Cerebellar cortex (tissue), 1 donor: ENCODE measurements at regions not wholly inside any gene's neighbourhood (a gene's known extent, or its start where the extent isn't known, plus 50 kb on each side); places are given as distances from the start of the nearest gene placed in this dataset.
"Not testable (repeated sequence)": the region's sequence is repeated elsewhere in the genome, so short reads cannot be mapped to it uniquely, and the experiment has no call there.

ENCODE experiments used
- DNase-seq: peaks from one replicate; pipeline ENCODE4 v3.0.0-alpha.2; 2015; ENCODE audit warnings: low spot score

DNA sequence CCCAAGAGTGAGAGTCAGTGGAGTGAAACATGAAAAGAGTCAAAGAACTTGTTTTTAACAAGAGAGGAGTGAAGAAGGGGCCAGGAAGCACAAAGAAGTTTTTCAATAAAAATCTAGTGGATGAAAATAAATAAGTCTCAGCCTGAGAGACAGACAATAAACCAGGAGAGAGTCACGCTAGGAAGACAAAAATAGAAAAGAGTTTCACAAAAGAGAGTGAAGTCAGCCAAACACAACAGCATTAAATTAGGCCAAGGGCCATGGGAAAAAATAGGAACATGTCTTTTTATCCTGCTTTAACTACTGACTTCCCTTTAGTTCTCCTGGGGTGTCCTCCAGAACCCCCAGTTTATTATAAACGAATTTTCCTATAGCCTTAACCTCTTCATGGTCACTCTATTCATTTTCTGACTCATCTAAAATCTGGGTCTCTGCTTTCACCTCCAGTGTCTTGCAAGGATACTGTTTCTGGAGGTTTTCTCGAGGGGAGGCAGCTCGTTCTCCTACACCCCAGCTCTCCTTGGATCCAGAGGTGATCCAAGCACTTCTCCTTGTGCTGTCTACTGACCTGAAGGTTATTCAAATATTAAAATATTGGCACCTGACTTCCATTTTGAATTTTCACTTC lies 571.5 kb upstream of the PPP2R3A start:
- DNase-seq = no peak

GRCh38 chr3:135412475-135412874 lies 553.1 kb upstream of the PPP2R3A start:
- DNase-seq = peak; percentile 1

DNA sequence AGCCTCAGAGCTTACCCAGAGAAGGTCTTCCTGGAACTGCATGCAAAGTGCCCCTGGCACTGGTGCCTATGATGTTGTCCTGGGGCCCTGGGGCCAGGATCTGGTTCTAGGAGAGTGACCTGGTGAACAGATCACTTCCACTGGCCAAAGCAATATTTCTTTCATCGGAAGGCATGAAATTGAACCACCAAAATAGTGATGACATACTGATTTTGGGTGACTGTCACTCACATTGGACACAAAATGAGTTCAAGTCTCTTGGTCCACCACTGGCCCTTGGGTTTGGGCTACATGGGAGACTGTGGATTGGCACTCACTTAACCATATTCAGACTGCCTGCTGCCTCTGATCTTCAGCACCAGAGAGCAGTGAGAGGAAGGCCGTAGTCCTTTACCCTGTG lies 549.3 kb upstream of the PPP2R3A start:
- DNase-seq = no peak

DNA sequence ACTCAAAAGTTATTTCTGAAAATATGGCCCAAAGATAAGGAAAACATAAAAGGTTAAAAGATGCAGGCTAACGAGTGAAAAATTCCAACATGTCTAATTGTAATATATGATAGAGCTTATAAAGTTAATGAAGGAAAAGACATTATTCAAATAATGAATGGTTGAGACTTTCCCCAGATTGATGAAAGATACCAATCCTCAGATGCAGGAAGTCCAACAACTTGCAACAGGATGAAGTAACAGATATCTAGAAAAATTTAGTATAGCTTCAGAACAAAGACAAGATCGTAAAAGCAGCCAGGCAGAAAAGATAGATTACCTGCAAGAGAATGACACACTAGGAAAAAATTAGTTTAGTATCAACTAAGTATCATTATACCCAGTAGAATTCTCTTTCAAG lies 546.4 kb upstream of the PPP2R3A start:
- DNase-seq = no peak

GRCh38 chr3:135426508-135426907 lies 539.0 kb upstream of the PPP2R3A start:
- no peak for DNase-seq

- no peak for DNase-seq
These were observed 533.1 kb upstream of the PPP2R3A start for GRCh38 chr3:135432402-135432801.

DNA sequence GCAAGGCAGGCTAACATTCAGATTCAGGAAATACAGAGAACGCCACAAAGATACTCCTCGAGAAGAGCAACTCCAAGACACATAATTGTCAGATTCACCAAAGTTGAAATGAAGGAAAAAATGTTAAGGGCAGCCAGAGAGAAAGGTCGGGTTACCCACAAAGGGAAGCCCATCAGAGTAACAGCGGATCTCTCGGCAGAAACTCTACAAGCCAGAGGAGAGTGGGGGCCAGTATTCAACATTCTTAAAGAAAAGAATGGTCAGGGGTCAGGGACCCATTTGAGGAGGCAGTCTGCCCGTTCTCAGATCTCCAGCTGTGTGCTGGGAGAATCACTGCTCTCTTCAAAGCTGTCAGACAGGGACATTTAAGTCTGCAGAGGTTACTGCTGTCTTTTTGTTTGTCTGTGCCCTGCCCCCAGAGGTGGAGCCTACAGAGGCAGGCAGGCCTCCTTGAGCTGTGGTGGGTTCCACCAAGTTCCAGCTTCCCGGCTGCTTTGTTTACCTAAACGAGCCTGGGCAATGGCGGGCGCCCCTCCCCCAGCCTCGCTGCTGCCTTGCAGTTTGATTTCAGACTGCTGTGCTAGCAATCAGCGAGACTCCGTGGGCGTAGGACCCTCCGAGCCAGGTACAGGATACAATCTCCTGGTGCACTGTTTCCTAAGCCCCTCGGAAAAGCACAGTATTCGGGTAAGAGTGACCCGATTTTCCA lies 526.5 kb upstream of the PPP2R3A start:
- not testable (repeated sequence) for DNase-seq

GRCh38 chr3:135439632-135440031 lies 525.9 kb upstream of the PPP2R3A start:
- not testable (repeated sequence) for DNase-seq

DNA sequence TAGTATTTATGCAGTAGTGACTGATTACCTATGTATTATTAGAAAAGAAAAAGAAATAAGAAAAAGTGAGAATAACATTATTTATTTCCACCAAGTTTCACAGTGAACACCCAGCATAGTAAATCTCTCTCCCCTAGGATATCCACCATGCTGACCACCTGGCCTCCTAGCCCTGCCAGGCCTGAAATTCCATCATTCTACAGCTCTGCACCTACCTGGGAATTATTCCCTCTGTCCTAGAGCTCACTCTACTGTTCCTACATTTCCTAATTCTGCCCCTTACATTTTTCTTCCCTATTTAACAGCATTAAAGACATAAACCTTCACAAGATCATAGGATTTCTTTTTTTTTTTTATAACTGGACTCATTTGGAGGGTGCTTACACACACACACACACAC lies 525.3 kb upstream of the PPP2R3A start:
- peak; percentile 31 for DNase-seq

GRCh38 chr3:135440746-135441145 lies 524.8 kb upstream of the PPP2R3A start:
- no peak for DNase-seq

- DNase-seq = no peak
These were observed 521.5 kb upstream of the PPP2R3A start for GRCh38 chr3:135444058-135444457.

DNA sequence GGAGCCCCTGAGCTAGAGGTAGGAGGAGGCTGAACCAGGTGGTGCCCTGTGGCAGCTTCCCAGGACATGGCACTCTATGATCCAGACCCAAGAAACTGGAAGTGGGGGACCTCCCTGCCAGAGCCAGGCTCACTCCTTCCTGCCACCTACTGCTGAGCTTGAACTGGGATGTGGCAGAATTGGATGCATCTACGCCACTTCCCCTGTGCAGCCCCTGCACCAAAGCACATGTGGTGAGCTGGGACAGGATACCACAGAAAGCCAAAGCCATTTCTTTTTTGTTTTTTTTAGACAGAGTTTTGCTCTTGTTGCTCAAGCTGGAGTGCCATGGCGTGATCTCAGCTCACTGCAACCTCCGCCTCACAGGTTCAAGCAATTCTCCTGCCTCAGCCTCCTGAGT lies 518.0 kb upstream of the PPP2R3A start:
- DNase-seq = no peak

DNA sequence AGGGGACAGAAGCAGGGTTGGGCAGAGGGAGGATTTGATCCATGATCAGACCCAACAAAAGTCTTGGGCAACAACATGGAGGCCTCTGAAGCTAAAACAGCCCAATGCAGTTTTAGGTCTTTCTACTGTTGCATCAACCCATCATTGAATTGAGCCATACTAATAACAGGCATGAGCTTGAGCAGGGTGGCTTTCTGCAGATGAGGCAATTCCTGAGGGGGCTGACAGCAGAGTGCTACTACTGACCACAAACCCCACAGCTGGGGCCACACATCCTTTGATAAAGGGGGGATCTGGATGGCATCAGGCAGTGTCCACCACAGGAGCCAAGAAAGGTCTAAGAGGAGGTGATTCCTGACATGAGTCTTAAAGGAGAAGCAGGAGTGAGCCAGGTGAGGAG lies 517.0 kb upstream of the PPP2R3A start:
- DNase-seq = no peak

GRCh38 chr3:135449046-135449445 lies 516.5 kb upstream of the PPP2R3A start:
- DNase-seq = no peak

GRCh38 chr3:135451037-135451785 lies 514.3 kb upstream of the PPP2R3A start:
- no peak for DNase-seq

DNA sequence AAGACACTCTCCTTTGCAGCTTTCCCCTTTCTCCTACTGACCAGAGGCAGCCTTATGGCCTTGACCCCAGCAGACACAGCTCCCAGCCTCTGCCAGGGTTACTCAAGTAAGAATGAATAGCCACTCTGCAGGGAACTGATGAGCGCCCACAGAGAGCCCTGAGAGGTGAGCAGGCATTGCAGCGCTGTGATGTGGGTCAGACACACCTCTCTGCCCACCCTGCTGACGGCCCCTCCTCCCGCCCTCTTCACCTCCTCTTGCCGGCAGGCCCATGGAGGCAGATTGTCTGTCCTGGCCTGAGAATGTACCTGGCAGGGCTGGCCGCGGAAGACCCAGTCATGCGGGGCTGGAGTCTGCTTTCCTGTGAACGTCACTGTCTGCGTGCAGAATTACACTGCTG lies 512.6 kb upstream of the PPP2R3A start:
- DNase-seq = no peak

DNA sequence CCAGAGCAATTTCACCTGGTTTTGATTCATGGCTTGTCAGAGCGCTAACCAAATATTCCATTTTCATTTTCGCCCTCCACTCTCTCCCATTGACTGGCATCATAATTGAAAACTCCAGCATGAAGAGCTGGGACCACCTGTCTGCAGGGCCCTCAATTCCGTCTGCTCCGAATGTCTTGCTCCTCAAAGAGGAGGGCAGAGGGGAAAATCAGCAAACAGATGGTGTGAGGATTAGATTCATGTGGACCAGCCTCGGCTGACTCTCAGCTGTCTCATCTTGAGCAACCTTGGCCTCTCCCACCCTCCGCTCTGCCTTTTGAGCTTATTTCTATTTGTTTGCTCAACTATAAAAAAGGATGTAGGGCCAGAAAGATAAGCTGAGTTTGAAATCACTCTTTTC lies 512.2 kb upstream of the PPP2R3A start:
- no peak for DNase-seq

DNA sequence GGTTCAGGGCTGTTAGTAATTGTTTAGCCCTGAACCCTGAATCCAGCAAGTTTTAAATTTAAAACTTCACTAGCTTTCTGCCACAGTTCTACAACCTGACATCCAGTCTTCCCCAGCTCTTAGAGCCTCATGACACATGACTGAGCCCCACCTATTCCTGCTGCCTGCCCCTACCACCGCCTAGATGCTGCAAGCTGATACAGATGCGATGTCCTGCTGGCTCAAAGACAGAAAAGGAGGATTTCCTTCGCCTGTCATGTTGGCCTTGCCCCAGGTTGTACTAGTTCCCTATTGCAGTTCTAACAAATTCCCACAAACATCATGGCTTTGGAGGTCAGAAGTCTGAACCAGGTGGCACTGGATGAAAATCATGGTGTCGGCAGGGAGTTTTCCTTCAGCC lies 510.6 kb upstream of the PPP2R3A start:
- DNase-seq = no peak

GRCh38 chr3:135456108-135456790 lies 509.3 kb upstream of the PPP2R3A start:
- DNase-seq = no peak

- no peak for DNase-seq
These were observed 506.8 kb upstream of the PPP2R3A start for GRCh38 chr3:135458541-135459322.

GRCh38 chr3:135460273-135460672 lies 505.3 kb upstream of the PPP2R3A start:
- DNase-seq = no peak

GRCh38 chr3:135471911-135472310 lies 493.6 kb upstream of the PPP2R3A start:
- DNase-seq = no peak
